ENCODE measurements at regions not wholly inside any gene's neighbourhood (a gene's known extent, or its start where the extent isn't known, plus 50 kb on each side); places are given as distances from the start of the nearest gene placed in this dataset.

DNA sequence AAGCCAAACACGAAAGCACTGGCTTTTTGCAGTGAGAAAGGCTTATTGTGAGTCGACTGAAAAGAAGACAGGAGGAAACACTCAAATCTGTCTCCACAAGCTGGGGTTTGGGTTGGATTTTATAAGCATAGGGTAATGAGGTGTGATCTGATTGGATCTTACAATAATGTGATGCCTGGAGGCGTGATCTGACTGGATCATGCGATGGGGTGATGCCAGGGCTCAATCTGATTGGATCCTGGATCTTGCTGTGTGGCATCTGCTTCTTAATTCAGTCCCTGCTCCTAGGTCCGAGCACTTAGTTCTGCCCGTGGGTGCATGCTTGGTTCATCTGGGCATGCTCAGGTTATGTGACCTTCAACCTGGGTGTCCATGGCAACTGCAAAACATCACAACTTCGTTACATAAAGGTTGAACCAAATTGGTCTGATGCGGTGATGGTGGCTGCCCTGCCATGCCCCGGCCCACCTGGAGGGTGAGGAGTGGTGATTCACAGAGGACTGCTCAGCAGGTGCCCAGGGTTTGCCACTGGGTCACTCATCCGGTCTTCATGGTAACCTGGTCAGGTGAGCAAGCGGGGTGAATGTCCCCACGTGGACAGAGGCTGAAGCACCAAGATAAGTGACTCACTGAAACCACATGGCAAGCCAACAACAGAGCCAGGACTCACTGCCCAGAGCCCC, 111.0 kb downstream of the KCNF1 start:
- TF ChIP-seq, protein P1, sequence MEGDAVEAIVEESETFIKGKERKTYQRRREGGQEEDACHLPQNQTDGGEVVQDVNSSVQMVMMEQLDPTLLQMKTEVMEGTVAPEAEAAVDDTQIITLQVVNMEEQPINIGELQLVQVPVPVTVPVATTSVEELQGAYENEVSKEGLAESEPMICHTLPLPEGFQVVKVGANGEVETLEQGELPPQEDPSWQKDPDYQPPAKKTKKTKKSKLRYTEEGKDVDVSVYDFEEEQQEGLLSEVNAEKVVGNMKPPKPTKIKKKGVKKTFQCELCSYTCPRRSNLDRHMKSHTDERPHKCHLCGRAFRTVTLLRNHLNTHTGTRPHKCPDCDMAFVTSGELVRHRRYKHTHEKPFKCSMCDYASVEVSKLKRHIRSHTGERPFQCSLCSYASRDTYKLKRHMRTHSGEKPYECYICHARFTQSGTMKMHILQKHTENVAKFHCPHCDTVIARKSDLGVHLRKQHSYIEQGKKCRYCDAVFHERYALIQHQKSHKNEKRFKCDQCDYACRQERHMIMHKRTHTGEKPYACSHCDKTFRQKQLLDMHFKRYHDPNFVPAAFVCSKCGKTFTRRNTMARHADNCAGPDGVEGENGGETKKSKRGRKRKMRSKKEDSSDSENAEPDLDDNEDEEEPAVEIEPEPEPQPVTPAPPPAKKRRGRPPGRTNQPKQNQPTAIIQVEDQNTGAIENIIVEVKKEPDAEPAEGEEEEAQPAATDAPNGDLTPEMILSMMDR (IDR thresholded peaks at IDR 0.05) = no peak
- TF ChIP-seq POLR2A (IDR thresholded peaks at IDR 0.05) = no peak
